ENCODE measurements at regions not wholly inside any gene's neighbourhood (a gene's known extent, or its start where the extent isn't known, plus 50 kb on each side); places are given as distances from the start of the nearest gene placed in this dataset.

DNA sequence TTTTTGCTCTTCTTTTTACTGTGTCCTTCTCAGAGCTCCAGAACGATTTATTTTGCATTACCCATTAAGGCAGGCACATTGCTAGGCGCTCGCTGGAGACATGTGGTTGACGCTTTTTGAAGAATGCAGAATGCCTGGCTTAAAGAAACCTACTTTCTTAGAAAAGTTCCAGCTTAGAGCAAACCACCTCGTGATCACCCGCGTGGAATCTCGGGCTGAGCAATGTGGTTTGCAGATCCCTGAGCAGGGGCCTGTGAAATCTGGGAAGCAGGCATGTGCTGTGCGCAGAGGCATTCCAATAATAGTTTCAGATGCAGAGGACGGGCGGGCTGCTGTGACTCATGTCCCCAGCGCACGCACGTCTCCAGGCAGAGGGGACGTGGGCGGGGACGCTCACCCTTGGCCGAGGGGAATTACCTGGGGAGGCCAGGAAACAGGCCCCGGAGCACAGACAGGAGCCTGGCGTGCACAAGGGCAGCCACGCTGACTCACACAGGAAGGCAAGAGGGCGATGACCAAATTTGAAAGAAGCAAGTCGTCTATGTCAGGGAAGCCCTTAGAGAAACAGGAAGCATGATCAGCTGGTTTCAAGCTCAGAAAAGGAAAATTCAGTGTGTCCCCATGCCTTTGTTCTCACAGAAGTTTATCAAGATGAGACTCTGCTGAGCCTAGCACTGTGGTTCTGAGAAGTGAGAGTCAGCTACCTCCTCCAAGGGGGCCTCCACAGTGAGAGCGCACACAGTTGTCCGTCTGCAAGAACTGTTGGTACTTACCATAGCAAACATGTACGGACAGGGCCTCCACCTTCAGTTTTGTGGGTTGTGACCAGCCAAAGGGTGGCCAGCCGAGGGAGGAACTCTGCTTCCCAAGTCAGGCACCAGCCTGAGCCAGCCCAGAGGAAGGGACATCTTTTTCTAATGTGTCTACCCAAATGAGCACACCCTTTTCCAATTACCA, 218.6 kb downstream of the PIK3R1 start (continued):
- TF ChIP-seq, protein P1, sequence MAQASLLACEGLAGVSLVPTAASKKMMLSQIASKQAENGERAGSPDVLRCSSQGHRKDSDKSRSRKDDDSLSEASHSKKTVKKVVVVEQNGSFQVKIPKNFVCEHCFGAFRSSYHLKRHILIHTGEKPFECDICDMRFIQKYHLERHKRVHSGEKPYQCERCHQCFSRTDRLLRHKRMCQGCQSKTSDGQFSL (CRISPR knock-in tag; IDR thresholded peaks at IDR 0.05): no peak
- TF ChIP-seq, protein P1 (tag; IDR thresholded peaks at IDR 0.05): 0 out of 4 replicates have a peak, but pooled peaks of 1 of the 2 experiments have one; percentile 60
- TF ChIP-seq MEIS2 (IDR thresholded peaks at IDR 0.05; ENCODE audit: partially characterized antibody) (peak; percentile 33), ZNF395 (CRISPR knock-in tag; IDR thresholded peaks at IDR 0.05) (peak; percentile 61), GATAD2A (IDR thresholded peaks at IDR 0.05) (peak; percentile 77), NR2C2 (CRISPR knock-in tag; IDR thresholded peaks at IDR 0.05) (no peak), NR2C2 (tag; IDR thresholded peaks at IDR 0.05) (peak; percentile 87), ZNF668 (CRISPR knock-in tag; IDR thresholded peaks at IDR 0.05) (peak; percentile 68; the same call in 1 of the 2 replicates), SIRT6 (IDR thresholded peaks at IDR 0.05; ENCODE audit: low read depth, low read length) (no peak), HOXB6 (CRISPR knock-in tag; IDR thresholded peaks at IDR 0.05; ENCODE audit: borderline replicate concordance) (no peak), ESRRA (IDR thresholded peaks at IDR 0.05; ENCODE audit: borderline replicate concordance, low read depth) (peak; percentile 41; the same call in 1 of the 2 replicates), BHLHE40 (IDR thresholded peaks at IDR 0.05; ENCODE audit: low read length) (peak; percentile 88), HMGN3 (IDR thresholded peaks at IDR 0.05; ENCODE audit: borderline replicate concordance, extremely low read depth, insufficient read length, low read depth, low read length) (peak; percentile 82), SAP30 (IDR thresholded peaks at IDR 0.05; ENCODE audit: borderline replicate concordance, insufficient read depth, low read depth, low read length, poor library complexity, severe bottlenecking) (peak; percentile 25), ZNF212 (CRISPR knock-in tag; IDR thresholded peaks at IDR 0.05) (no peak), NELFE (IDR thresholded peaks at IDR 0.05; ENCODE audit: insufficient read depth, insufficient read length) (no peak), TCFL5 (CRISPR knock-in tag; conservative IDR thresholded peaks at IDR 0.05) (0 out of 2 replicates have a peak, but pooled peaks have one; percentile 33), ZNF79 (CRISPR knock-in tag; IDR thresholded peaks at IDR 0.05; ENCODE audit: low read depth) (0 out of 2 replicates have a peak, but pooled peaks have one; percentile 8), NR3C1 (CRISPR knock-in tag; IDR thresholded peaks at IDR 0.05) (no peak), ARHGAP35 (IDR thresholded peaks at IDR 0.05; ENCODE audit: partially characterized antibody) (no peak), CAMTA2 (CRISPR knock-in tag; conservative IDR thresholded peaks at IDR 0.05) (no peak), ZNF311 (CRISPR knock-in tag; IDR thresholded peaks at IDR 0.05) (peak; percentile 69)
- TF ChIP-seq, protein P2, sequence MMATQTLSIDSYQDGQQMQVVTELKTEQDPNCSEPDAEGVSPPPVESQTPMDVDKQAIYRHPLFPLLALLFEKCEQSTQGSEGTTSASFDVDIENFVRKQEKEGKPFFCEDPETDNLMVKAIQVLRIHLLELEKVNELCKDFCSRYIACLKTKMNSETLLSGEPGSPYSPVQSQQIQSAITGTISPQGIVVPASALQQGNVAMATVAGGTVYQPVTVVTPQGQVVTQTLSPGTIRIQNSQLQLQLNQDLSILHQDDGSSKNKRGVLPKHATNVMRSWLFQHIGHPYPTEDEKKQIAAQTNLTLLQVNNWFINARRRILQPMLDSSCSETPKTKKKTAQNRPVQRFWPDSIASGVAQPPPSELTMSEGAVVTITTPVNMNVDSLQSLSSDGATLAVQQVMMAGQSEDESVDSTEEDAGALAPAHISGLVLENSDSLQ (IDR thresholded peaks at IDR 0.05): peak; percentile 46; the same call in 1 of the 2 replicates
- TF ChIP-seq, protein P3, sequence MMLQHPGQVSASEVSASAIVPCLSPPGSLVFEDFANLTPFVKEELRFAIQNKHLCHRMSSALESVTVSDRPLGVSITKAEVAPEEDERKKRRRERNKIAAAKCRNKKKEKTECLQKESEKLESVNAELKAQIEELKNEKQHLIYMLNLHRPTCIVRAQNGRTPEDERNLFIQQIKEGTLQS (IDR thresholded peaks at IDR 0.05): peak; percentile 93
- TF ChIP-seq, protein P3 (CRISPR knock-in tag; conservative IDR thresholded peaks at IDR 0.05): peak; percentile 76

Measured in K562 (cell line).